ENCODE measurements at regions not wholly inside any gene's neighbourhood (a gene's known extent, or its start where the extent isn't known, plus 50 kb on each side); places are given as distances from the start of the nearest gene placed in this dataset.

DNA sequence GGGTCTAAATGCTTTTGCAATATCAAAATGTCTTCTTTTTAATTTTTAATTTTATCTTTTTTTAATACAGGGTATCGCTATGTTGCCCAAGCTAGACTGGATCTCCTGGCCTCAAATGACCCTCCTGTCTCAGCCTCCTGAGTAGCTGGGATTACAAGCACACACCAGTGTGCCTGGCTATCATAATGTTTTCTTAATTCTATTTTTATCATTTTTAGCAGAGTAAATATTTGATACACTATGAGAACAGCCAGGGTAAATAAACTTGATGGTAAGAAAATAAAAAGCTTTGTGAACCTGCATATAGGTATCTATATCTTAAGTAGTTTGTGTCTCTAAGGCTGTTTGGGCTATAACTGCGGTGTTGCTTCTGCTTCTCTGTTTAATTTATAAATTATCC, 60.4 kb downstream of the IL12A start:
- no peak for TF ChIP-seq CEBPB (IDR thresholded peaks at IDR 0.05; ENCODE audit: low read depth, low read length)
- TF ChIP-seq, protein P1, sequence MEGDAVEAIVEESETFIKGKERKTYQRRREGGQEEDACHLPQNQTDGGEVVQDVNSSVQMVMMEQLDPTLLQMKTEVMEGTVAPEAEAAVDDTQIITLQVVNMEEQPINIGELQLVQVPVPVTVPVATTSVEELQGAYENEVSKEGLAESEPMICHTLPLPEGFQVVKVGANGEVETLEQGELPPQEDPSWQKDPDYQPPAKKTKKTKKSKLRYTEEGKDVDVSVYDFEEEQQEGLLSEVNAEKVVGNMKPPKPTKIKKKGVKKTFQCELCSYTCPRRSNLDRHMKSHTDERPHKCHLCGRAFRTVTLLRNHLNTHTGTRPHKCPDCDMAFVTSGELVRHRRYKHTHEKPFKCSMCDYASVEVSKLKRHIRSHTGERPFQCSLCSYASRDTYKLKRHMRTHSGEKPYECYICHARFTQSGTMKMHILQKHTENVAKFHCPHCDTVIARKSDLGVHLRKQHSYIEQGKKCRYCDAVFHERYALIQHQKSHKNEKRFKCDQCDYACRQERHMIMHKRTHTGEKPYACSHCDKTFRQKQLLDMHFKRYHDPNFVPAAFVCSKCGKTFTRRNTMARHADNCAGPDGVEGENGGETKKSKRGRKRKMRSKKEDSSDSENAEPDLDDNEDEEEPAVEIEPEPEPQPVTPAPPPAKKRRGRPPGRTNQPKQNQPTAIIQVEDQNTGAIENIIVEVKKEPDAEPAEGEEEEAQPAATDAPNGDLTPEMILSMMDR (conservative IDR thresholded peaks at IDR 0.05; ENCODE audit: low read depth, low read length), result no peak
- TF ChIP-seq POLR2A (IDR thresholded peaks at IDR 0.05; ENCODE audit: low read depth, low read length), result no peak
- TF ChIP-seq RCOR1 (IDR thresholded peaks at IDR 0.05; ENCODE audit: insufficient replicate concordance, low read length), result no peak
- TF ChIP-seq RAD21 (IDR thresholded peaks at IDR 0.05; ENCODE audit: low read length), result no peak

Data from IMR-90 (cell line).